Skeletal muscle tissue (tissue), 3 donors: ENCODE measurements at regions not wholly inside any gene's neighbourhood (a gene's known extent, or its start where the extent isn't known, plus 50 kb on each side); places are given as distances from the start of the nearest gene placed in this dataset.

Experiments used
- H3K27ac ChIP-seq: one replicate; pipeline ENCODE4 v1.7.0; 2013; ENCODE audit warnings: mild to moderate bottlenecking, low read depth, low read length, inconsistent platforms
- H3K27me3 ChIP-seq, 3 donors: one replicate each; pipeline ENCODE4 v1.7.0; 2013; ENCODE audit warnings: low read length in 3 of 3; ENCODE audit not compliant: control insufficient read depth in 3 of 3, insufficient read depth in 3 of 3
- H3K36me3 ChIP-seq, 3 donors: one replicate each; pipeline ENCODE4 v1.7.0; 2013; ENCODE audit warnings: low read length in 3 of 3; ENCODE audit not compliant: control insufficient read depth in 3 of 3, insufficient read depth in 3 of 3
- H3K4me1 ChIP-seq, 3 donors: one replicate each; pipeline ENCODE4 v1.7.0; 2013; ENCODE audit warnings: low read length in 3 of 3, mild to moderate bottlenecking in 3 of 3; ENCODE audit not compliant: control insufficient read depth in 3 of 3, insufficient read depth in 3 of 3
- H3K4me3 ChIP-seq, 3 donors: one replicate each; pipeline ENCODE4 v1.7.0; 2013; ENCODE audit warnings: low read length in 3 of 3
- H3K9ac ChIP-seq, 3 donors: one replicate each; pipeline ENCODE4 v1.7.0; 2013; ENCODE audit warnings: low read length in 3 of 3, mild to moderate bottlenecking in 3 of 3, moderate library complexity in 2 of 3, low read depth in 1 of 3
- H3K9me3 ChIP-seq, 3 donors: one replicate each; pipeline ENCODE4 v1.7.0; 2013; ENCODE audit warnings: low read length in 3 of 3; ENCODE audit not compliant: control insufficient read depth in 3 of 3
- donor health status: Osteomylitis.

GRCh38 chr6:106752641-106753040, 123.3 kb downstream of the QRSL1 start:
- Histone ChIP-seq H3K9me3 (no peaks in the 10 kb centered on the region), H3K27me3 (no peaks in the 10 kb centered on the region), H3K4me3 (no peak overlapping the region), H3K9ac (no peak overlapping the region), H3K36me3 (no peaks in the 10 kb centered on the region), H3K4me1 (peaks cover 0 to 4% (median 4%) of the 10 kb centered on the region in 3 donors), H3K27ac (no peak overlapping the region)

- Histone ChIP-seq H3K4me1 (peaks cover 0 to 4% (median 4%) of the 10 kb centered on the region in 3 donors), H3K27ac (no peak overlapping the region), H3K36me3 (no peaks in the 10 kb centered on the region), H3K9ac (peak overlapping the region in 1 of 3 donors; percentile 25), H3K27me3 (no peaks in the 10 kb centered on the region), H3K4me3 (no peak overlapping the region), H3K9me3 (no peaks in the 10 kb centered on the region)
These were observed 122.3 kb downstream of the QRSL1 start for GRCh38 chr6:106751501-106752252.

- Histone ChIP-seq H3K4me3 (no peak overlapping the region), H3K4me1 (peaks cover 0 to 4% (median 4%) of the 10 kb centered on the region in 3 donors), H3K27ac (no peak overlapping the region), H3K27me3 (no peaks in the 10 kb centered on the region), H3K9ac (no peak overlapping the region), H3K9me3 (no peaks in the 10 kb centered on the region), H3K36me3 (no peaks in the 10 kb centered on the region)
These were observed 121.6 kb downstream of the QRSL1 start for GRCh38 chr6:106750946-106751345.

- H3K9me3 ChIP-seq = no peaks in the 10 kb centered on the region
- H3K4me3 ChIP-seq = no peak overlapping the region
These were observed 121.0 kb downstream of the QRSL1 start for GRCh38 chr6:106750142-106750918.

GRCh38 chr6:106749609-106750008, 120.2 kb downstream of the QRSL1 start:
- H3K9ac ChIP-seq = no peak overlapping the region
- no peaks in the 10 kb centered on the region for H3K27me3 ChIP-seq
- H3K36me3 ChIP-seq = no peaks in the 10 kb centered on the region
- no peaks in the 10 kb centered on the region for H3K9me3 ChIP-seq
- peaks cover 0 to 4% (median 4%) of the 10 kb centered on the region in 3 donors for H3K4me1 ChIP-seq
- H3K4me3 ChIP-seq = no peak overlapping the region
- H3K27ac ChIP-seq = no peak overlapping the region

More at GRCh38 chr6:106750142-106750918, 121.0 kb downstream of the QRSL1 start:
- Histone ChIP-seq H3K9ac (no peak overlapping the region), H3K27ac (no peak overlapping the region), H3K36me3 (no peaks in the 10 kb centered on the region), H3K4me1 (peaks cover 0 to 4% (median 4%) of the 10 kb centered on the region in 3 donors), H3K27me3 (no peaks in the 10 kb centered on the region)

GRCh38 chr6:106748547-106749207, 119.3 kb downstream of the QRSL1 start:
- Histone ChIP-seq H3K4me1 (peaks cover 0 to 4% (median 4%) of the 10 kb centered on the region in 3 donors), H3K36me3 (no peaks in the 10 kb centered on the region), H3K27me3 (no peaks in the 10 kb centered on the region)

GRCh38 chr6:106747139-106747538, 117.8 kb downstream of the QRSL1 start:
- Histone ChIP-seq H3K4me1 (peaks cover 0 to 4% (median 4%) of the 10 kb centered on the region in 3 donors), H3K27me3 (no peaks in the 10 kb centered on the region), H3K4me3 (no peak overlapping the region), H3K9ac (no peak overlapping the region), H3K36me3 (no peaks in the 10 kb centered on the region), H3K27ac (no peak overlapping the region), H3K9me3 (no peaks in the 10 kb centered on the region)

More at GRCh38 chr6:106748547-106749207, 119.3 kb downstream of the QRSL1 start:
- Histone ChIP-seq H3K9me3 (no peaks in the 10 kb centered on the region), H3K27ac (no peak overlapping the region), H3K9ac (no peak overlapping the region), H3K4me3 (no peak overlapping the region)

GRCh38 chr6:106746652-106747051, 117.3 kb downstream of the QRSL1 start:
- H3K9me3 ChIP-seq = no peaks in the 10 kb centered on the region
- H3K9ac ChIP-seq = no peak overlapping the region
- H3K27me3 ChIP-seq = no peaks in the 10 kb centered on the region
- no peaks in the 10 kb centered on the region for H3K36me3 ChIP-seq
- peaks cover 0 to 4% (median 4%) of the 10 kb centered on the region in 3 donors for H3K4me1 ChIP-seq
- H3K27ac ChIP-seq = no peak overlapping the region
- no peak overlapping the region for H3K4me3 ChIP-seq

GRCh38 chr6:106745824-106746582, 116.6 kb downstream of the QRSL1 start:
- H3K36me3 ChIP-seq = no peaks in the 10 kb centered on the region
- no peak overlapping the region for H3K27ac ChIP-seq
- peaks cover 0 to 4% (median 4%) of the 10 kb centered on the region in 3 donors for H3K4me1 ChIP-seq
- no peaks in the 10 kb centered on the region for H3K27me3 ChIP-seq
- no peak overlapping the region for H3K9ac ChIP-seq
- no peak overlapping the region for H3K4me3 ChIP-seq
- no peaks in the 10 kb centered on the region for H3K9me3 ChIP-seq
